H1 (cell line): ENCODE measurements at regions not wholly inside any gene's neighbourhood (a gene's known extent, or its start where the extent isn't known, plus 50 kb on each side); places are given as distances from the start of the nearest gene placed in this dataset.

Experiments
- CTCF ChIA-PET: fragments of 300-600 bp; sonication (Branson Sonifier 250); formaldehyde crosslinking; loops from one replicate; lab custom pipeline; 2021; ENCODE audit not compliant: partially characterized antibody; lab: Charles Lee
- POLR2A ChIA-PET: fragments of 300-600 bp; sonication (Branson Sonifier 250); formaldehyde crosslinking; loops from one replicate; lab custom pipeline; 2021; ENCODE audit warnings: inconsistent platforms; ENCODE audit not compliant: partially characterized antibody; lab: Charles Lee
- DNase-seq, 2 experiments: peaks; one replicate each; pipeline versions ENCODE4 v3.0.0 to v3.0.0-alpha.2; 2010 to 2022; ENCODE audit warnings: low spot score in 2 of 2, low read depth in 1 of 2, mixed read lengths in 1 of 2
- FAIRE-seq: peaks from 2 replicates; lab custom pipeline; 2011; peaks lifted over from hg19 to GRCh38; lab: Jason Lieb, UNC
- H2AFZ ChIP-seq: 2 replicates; pipeline ENCODE4 v1.8.1; 2012; ENCODE audit warnings: low read length, inconsistent platforms
- H2AK5ac ChIP-seq: 2 replicates; pipeline ENCODE4 v1.6.1; 2013; ENCODE audit warnings: low read depth, low read length
- H2BK120ac ChIP-seq: replicated peaks from 2 replicates; pipeline ENCODE3; 2013; ENCODE audit warnings: low read depth, low read length, inconsistent platforms
- H2BK12ac ChIP-seq: 2 replicates; pipeline ENCODE4 v1.6.1; 2013; ENCODE audit warnings: low read depth, low read length
- H2BK15ac ChIP-seq: 2 replicates; pipeline ENCODE4 v1.6.1; 2013; ENCODE audit warnings: low read length
- H2BK20ac ChIP-seq: 2 replicates; pipeline ENCODE4 v1.6.1; 2013; ENCODE audit warnings: low read length
- H2BK5ac ChIP-seq: 2 replicates; pipeline ENCODE4 v1.6.1; 2013; ENCODE audit warnings: low read depth, low read length
- H3K14ac ChIP-seq: 2 replicates; pipeline ENCODE4 v1.6.1; 2013; ENCODE audit warnings: inconsistent platforms; ENCODE audit not compliant: insufficient read length
- H3K18ac ChIP-seq: 2 replicates; pipeline ENCODE4 v1.6.1; 2013; ENCODE audit warnings: low read length; ENCODE audit errors: extremely low read depth
- H3K23ac ChIP-seq: 2 replicates; pipeline ENCODE4 v1.6.1; 2013; ENCODE audit warnings: inconsistent platforms; ENCODE audit not compliant: insufficient read length
- H3K23me2 ChIP-seq: 2 replicates; pipeline ENCODE4 v1.6.1; 2013; ENCODE audit warnings: low read depth, low read length
- H3K27ac ChIP-seq: 2 replicates; pipeline ENCODE4 v1.6.1; 2011; ENCODE audit warnings: low read depth, low read length, inconsistent platforms
- H3K27me3 ChIP-seq, 4 experiments: replicated peaks in 1 of 4; 1 replicate in 1 of 4; 2 replicates in 3 of 4; pipeline versions ENCODE4 v1.6.1 to v1.8.1; 2011 to 2013; ENCODE audit warnings: low read length in 3 of 4, mild to moderate bottlenecking in 3 of 4, inconsistent platforms in 2 of 4, mixed read lengths in 2 of 4, moderate library complexity in 1 of 4; ENCODE audit not compliant: control insufficient read depth in 3 of 4, insufficient read depth in 3 of 4; ENCODE audit errors: extremely low read depth in 1 of 4
- H3K36me3 ChIP-seq, 4 experiments: 2 replicates each; pipeline versions ENCODE4 v1.6.1 to v1.8.1; 2011 to 2013; ENCODE audit warnings: mild to moderate bottlenecking in 4 of 4, low read length in 3 of 4, moderate library complexity in 2 of 4, control low read depth in 1 of 4, inconsistent platforms in 1 of 4; ENCODE audit not compliant: insufficient read depth in 4 of 4, control insufficient read depth in 2 of 4
- H3K4ac ChIP-seq: replicated peaks from 2 replicates; pipeline ENCODE3; 2013; ENCODE audit warnings: low read length, low read depth, mixed read lengths, inconsistent platforms; ENCODE audit not compliant: insufficient read length
- H3K4me1 ChIP-seq, 4 experiments: replicated peaks in 1 of 4; 1 replicate in 1 of 4; 2 replicates in 3 of 4; pipeline versions ENCODE4 v1.6.1 to v1.8.1; 2011 to 2013; ENCODE audit warnings: low read length in 3 of 4, inconsistent platforms in 2 of 4, mixed read lengths in 1 of 4; ENCODE audit not compliant: insufficient read depth in 4 of 4, control insufficient read depth in 3 of 4
- H3K4me2 ChIP-seq, 2 experiments: 2 replicates each; pipeline versions ENCODE4 v1.6.1 to v1.8.1; 2011 to 2013; ENCODE audit warnings: low read depth in 2 of 2, low read length in 2 of 2, control low read depth in 1 of 2, inconsistent platforms in 1 of 2, mild to moderate bottlenecking in 1 of 2; ENCODE audit not compliant: insufficient read depth in 1 of 2
- H3K4me3 ChIP-seq, 4 experiments: fragments of 200-600, 300-600 bp in 1 of 4; sonication (generic), shearing (Covaris generic), sonication (Bioruptor Twin) in 1 of 4; 2 replicates each; pipeline versions ENCODE4 v1.5.1 to v1.8.1; 2011 to 2016; ENCODE audit warnings: low read length in 4 of 4, low read depth in 3 of 4, control low read depth in 2 of 4, inconsistent platforms in 2 of 4, mild to moderate bottlenecking in 2 of 4, mixed read lengths in 1 of 4, moderate library complexity in 1 of 4; ENCODE audit not compliant: insufficient read depth in 2 of 4; ENCODE audit errors: extremely low read depth in 1 of 4
- H3K56ac ChIP-seq: replicated peaks from 2 replicates; pipeline ENCODE3; 2013; ENCODE audit warnings: low read depth, mild to moderate bottlenecking, mixed read lengths, low read length, inconsistent platforms; ENCODE audit not compliant: insufficient read length
- H3K79me1 ChIP-seq: 2 replicates; pipeline ENCODE4 v1.6.1; 2013; ENCODE audit warnings: low read depth, low read length, control low read depth
- H3K79me2 ChIP-seq, 2 experiments: 2 replicates each; pipeline versions ENCODE4 v1.6.1 to v1.8.1; 2012 to 2013; ENCODE audit warnings: low read length in 2 of 2, mild to moderate bottlenecking in 2 of 2, inconsistent platforms in 1 of 2; ENCODE audit not compliant: insufficient read depth in 2 of 2, control insufficient read depth in 1 of 2
- H3K9ac ChIP-seq, 4 experiments: replicated peaks in 1 of 4; 1 replicate in 1 of 4; 2 replicates in 3 of 4; pipeline versions ENCODE4 v1.6.1 to v1.8.1; 2011 to 2013; ENCODE audit warnings: low read depth in 3 of 4, low read length in 3 of 4, control low read depth in 2 of 4, mild to moderate bottlenecking in 2 of 4, moderate library complexity in 2 of 4, inconsistent platforms in 1 of 4; ENCODE audit errors: extremely low read depth in 1 of 4
- H3K9me3 ChIP-seq, 2 experiments: 2 replicates each; pipeline versions ENCODE4 v1.6.1 to v1.8.1; 2012 to 2013; ENCODE audit warnings: mild to moderate bottlenecking in 2 of 2, moderate library complexity in 2 of 2, control low read depth in 1 of 2, inconsistent platforms in 1 of 2, low read depth in 1 of 2, low read length in 1 of 2, mixed read lengths in 1 of 2; ENCODE audit not compliant: insufficient read depth in 2 of 2
- H4K20me1 ChIP-seq, 2 experiments: replicated peaks in 1 of 2; 2 replicates each; pipeline versions ENCODE3 to v1.8.1; 2011 to 2013; ENCODE audit warnings: inconsistent platforms in 2 of 2, low read length in 2 of 2, mild to moderate bottlenecking in 1 of 2; ENCODE audit not compliant: insufficient read depth in 2 of 2, control insufficient read depth in 1 of 2
- H4K5ac ChIP-seq: 2 replicates; pipeline ENCODE4 v1.6.1; 2013; ENCODE audit warnings: low read length, low read depth, mixed read lengths, inconsistent platforms; ENCODE audit not compliant: insufficient read length
- H4K8ac ChIP-seq: 2 replicates; pipeline ENCODE4 v1.8.0; 2013; ENCODE audit warnings: mild to moderate bottlenecking, moderate library complexity, low read length, inconsistent platforms; ENCODE audit not compliant: insufficient read depth; ENCODE audit errors: extremely low read depth
- H4K91ac ChIP-seq: replicated peaks from 2 replicates; pipeline ENCODE3; 2013; ENCODE audit warnings: low read length, mixed read lengths, inconsistent platforms; ENCODE audit not compliant: insufficient read length
- ASH2L ChIP-seq: fragments of 200-600, 300-600 bp; sonication (generic); IDR thresholded peaks from one replicate; pipeline ENCODE4 v1.7.1; 2017; ENCODE audit warnings: low read length
- EGR1 ChIP-seq: IDR thresholded peaks from 2 replicates; pipeline ENCODE4 v1.6.1; 2011; ENCODE audit warnings: low read depth, low read length, borderline replicate concordance
- GABPA ChIP-seq: IDR thresholded peaks from 2 replicates; pipeline ENCODE4 v1.6.1; 2011; ENCODE audit warnings: mild to moderate bottlenecking, low read length, moderate library complexity, borderline replicate concordance; ENCODE audit not compliant: insufficient read depth
- GTF2F1 ChIP-seq: IDR thresholded peaks from 2 replicates; pipeline ENCODE4 v1.6.1; 2012; ENCODE audit warnings: low read depth, low read length, improper control_type of control experiment, borderline replicate concordance
- HDAC2 ChIP-seq, 2 experiments: fragments of 300-600 bp in 1 of 2; sonication (generic) in 1 of 2; IDR thresholded peaks; 2 replicates each; pipeline ENCODE4 v1.6.1; 2011 to 2012; ENCODE audit warnings: low read depth in 2 of 2, low read length in 2 of 2, mild to moderate bottlenecking in 2 of 2, moderate library complexity in 2 of 2, borderline replicate concordance in 1 of 2, inconsistent platforms in 1 of 2
- JUND ChIP-seq: IDR thresholded peaks from 2 replicates; pipeline ENCODE4 v1.6.1; 2011; ENCODE audit warnings: mild to moderate bottlenecking, improper control_type of control experiment, low read length
- KDM1A ChIP-seq: fragments of 200-600, 300-600 bp; sonication (generic); IDR thresholded peaks from 2 replicates; pipeline ENCODE4 v1.7.1; 2016; ENCODE audit warnings: mild to moderate bottlenecking, low read length, borderline replicate concordance
- RBBP5 ChIP-seq: IDR thresholded peaks from 2 replicates; pipeline ENCODE4 v1.7.1; 2012; ENCODE audit warnings: low read depth, mild to moderate bottlenecking, inconsistent platforms, low read length, moderate library complexity, borderline replicate concordance
- WGBS, 2 experiments: shearing (Covaris generic) in 1 of 2; methylation state at CpG; one replicate each; pipeline versions ENCODE4 v1.1.6 to v1.1.7; 2013 to 2015; ENCODE audit warnings: low lambda C conversion rate in 2 of 2, mixed read lengths in 2 of 2, inconsistent platforms in 1 of 2, low coverage in 1 of 2, missing lambda C conversion rate in 1 of 2; ENCODE audit not compliant: insufficient replicate concordance in 2 of 2, insufficient coverage in 1 of 2, insufficient read length in 1 of 2; ENCODE audit errors: extremely low coverage in 1 of 2, missing lambda C conversion rate in 1 of 2; 5-methylcytosine and 5-hydroxymethylcytosine counted together
- TF ChIP-seq, protein P1 (sequence below): IDR thresholded peaks from 2 replicates; pipeline ENCODE4 v1.6.1; 2012; ENCODE audit warnings: low read length, inconsistent platforms
- TF ChIP-seq, protein P2 (sequence below), 3 experiments: IDR thresholded peaks; 1 replicate in 2 of 3; 2 replicates in 1 of 3; pipeline versions ENCODE4 v1.5.1 to v1.6.1; 2011; ENCODE audit warnings: low read length in 3 of 3, mild to moderate bottlenecking in 3 of 3, inconsistent platforms in 2 of 3, low read depth in 1 of 3, moderate library complexity in 1 of 3; ENCODE audit not compliant: insufficient read depth in 1 of 3; ENCODE audit errors: control extremely low read depth in 1 of 3

- Histone ChIP-seq H3K79me1 (no peaks in the 10 kb centered on the region), H2BK15ac (no peak overlapping the region)
- TF ChIP-seq HDAC2 (IDR thresholded peaks at IDR 0.05; ENCODE audit: borderline replicate concordance in 1 of 2, low read depth in 2 of 2, low read length in 2 of 2) (no peak), GABPA (no peak), GTF2F1 (no peak), KDM1A (no peak), RBBP5 (no peak), JUND (no peak), EGR1 (no peak), ASH2L (no peak)
- TF ChIP-seq, protein P1, sequence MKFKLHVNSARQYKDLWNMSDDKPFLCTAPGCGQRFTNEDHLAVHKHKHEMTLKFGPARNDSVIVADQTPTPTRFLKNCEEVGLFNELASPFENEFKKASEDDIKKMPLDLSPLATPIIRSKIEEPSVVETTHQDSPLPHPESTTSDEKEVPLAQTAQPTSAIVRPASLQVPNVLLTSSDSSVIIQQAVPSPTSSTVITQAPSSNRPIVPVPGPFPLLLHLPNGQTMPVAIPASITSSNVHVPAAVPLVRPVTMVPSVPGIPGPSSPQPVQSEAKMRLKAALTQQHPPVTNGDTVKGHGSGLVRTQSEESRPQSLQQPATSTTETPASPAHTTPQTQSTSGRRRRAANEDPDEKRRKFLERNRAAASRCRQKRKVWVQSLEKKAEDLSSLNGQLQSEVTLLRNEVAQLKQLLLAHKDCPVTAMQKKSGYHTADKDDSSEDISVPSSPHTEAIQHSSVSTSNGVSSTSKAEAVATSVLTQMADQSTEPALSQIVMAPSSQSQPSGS, result no peak
- TF ChIP-seq, protein P2, sequence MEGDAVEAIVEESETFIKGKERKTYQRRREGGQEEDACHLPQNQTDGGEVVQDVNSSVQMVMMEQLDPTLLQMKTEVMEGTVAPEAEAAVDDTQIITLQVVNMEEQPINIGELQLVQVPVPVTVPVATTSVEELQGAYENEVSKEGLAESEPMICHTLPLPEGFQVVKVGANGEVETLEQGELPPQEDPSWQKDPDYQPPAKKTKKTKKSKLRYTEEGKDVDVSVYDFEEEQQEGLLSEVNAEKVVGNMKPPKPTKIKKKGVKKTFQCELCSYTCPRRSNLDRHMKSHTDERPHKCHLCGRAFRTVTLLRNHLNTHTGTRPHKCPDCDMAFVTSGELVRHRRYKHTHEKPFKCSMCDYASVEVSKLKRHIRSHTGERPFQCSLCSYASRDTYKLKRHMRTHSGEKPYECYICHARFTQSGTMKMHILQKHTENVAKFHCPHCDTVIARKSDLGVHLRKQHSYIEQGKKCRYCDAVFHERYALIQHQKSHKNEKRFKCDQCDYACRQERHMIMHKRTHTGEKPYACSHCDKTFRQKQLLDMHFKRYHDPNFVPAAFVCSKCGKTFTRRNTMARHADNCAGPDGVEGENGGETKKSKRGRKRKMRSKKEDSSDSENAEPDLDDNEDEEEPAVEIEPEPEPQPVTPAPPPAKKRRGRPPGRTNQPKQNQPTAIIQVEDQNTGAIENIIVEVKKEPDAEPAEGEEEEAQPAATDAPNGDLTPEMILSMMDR (IDR thresholded peaks at IDR 0.05; ENCODE audit: control extremely low read depth in 1 of 3, insufficient read depth in 1 of 3, low read depth in 1 of 3, low read length in 3 of 3), result no peak
Measured at GRCh38 chr5:122697191-122697590, 77.7 kb upstream of the SNX2 start.

More at GRCh38 chr5:122697191-122697590, 77.7 kb upstream of the SNX2 start:
- no peak overlapping the region for H4K5ac ChIP-seq
- no peak overlapping the region for H3K9ac ChIP-seq
- FAIRE-seq (no peak), DNase-seq (no peak)
- H4K91ac ChIP-seq, result no peak overlapping the region
- no peaks in the 10 kb centered on the region for H3K79me2 ChIP-seq
- ChIA-PET POLR2A (no interaction called here), CTCF (interaction anchor here (1.0 to 1.3 kb wide), 2 partner anchors 12 to 302 kb away, joined by 4 read pairs; no protein-coding TSS in a partner anchor)
- H2AK5ac ChIP-seq, result no peak overlapping the region
- H2BK20ac ChIP-seq, result no peak overlapping the region
- H3K4ac ChIP-seq, result no peak overlapping the region
- no peak overlapping the region for H3K56ac ChIP-seq
- H3K27me3 ChIP-seq, result no peaks in the 10 kb centered on the region
- no peaks in the 10 kb centered on the region for H4K20me1 ChIP-seq
- no peaks in the 10 kb centered on the region for H3K36me3 ChIP-seq
- H3K23me2 ChIP-seq, result no peaks in the 10 kb centered on the region
- no peak overlapping the region for H3K23ac ChIP-seq
- H2BK5ac ChIP-seq, result no peak overlapping the region
- no peak overlapping the region for H4K8ac ChIP-seq
- no peak overlapping the region for H3K14ac ChIP-seq
- H2BK12ac ChIP-seq, result no peak overlapping the region
- H3K4me3 ChIP-seq, result no peak overlapping the region
- no peak overlapping the region for H2BK120ac ChIP-seq
- no peak overlapping the region for H3K4me2 ChIP-seq
- WGBS, 2 experiments, result 85% methylated on average over 2 of the region's 2 CpGs; no CpG with 5 or more reads in 1 of the 2 experiments
- H3K27ac ChIP-seq, result no peak overlapping the region
- H3K4me1 ChIP-seq, result no peaks in the 10 kb centered on the region
- H3K18ac ChIP-seq, result no peak overlapping the region
- H2AFZ ChIP-seq, result 0 out of 2 replicates have a peak overlapping the region, but pooled peaks have one; percentile 44
- no peaks in the 10 kb centered on the region for H3K9me3 ChIP-seq
